Lung (tissue), 11 donors: ENCODE measurements at regions not wholly inside any gene's neighbourhood (a gene's known extent, or its start where the extent isn't known, plus 50 kb on each side); places are given as distances from the start of the nearest gene placed in this dataset.

Source experiments
- ATAC-seq: fragments of 200-7000 bp; cut with Tn5 transposase; one replicate; pipeline ENCODE4 v1.9.1; 2020; ENCODE audit warnings: moderate number of reproducible peaks; ENCODE audit not compliant: insufficient read depth, low FRiP score
- DNase-seq, 3 donors: peaks; one replicate each; pipeline ENCODE4 v3.0.0-alpha.2; 2013 to 2017
- H3K27ac ChIP-seq, 2 donors: one replicate each; pipeline ENCODE4 v1.5.1; 2013; ENCODE audit warnings: mild to moderate bottlenecking in 2 of 2, moderate library complexity in 2 of 2, control low read depth in 1 of 2, inconsistent platforms in 1 of 2, low read depth in 1 of 2, low read length in 1 of 2
- H3K27me3 ChIP-seq, 3 donors: one replicate each; pipeline ENCODE4 v1.5.1; 2013; ENCODE audit warnings: low read length in 2 of 3; ENCODE audit not compliant: control insufficient read depth in 3 of 3, insufficient read depth in 3 of 3
- H3K36me3 ChIP-seq, 4 donors: one replicate each; pipeline ENCODE4 v1.5.1; 2013; ENCODE audit warnings: low read length in 4 of 4, mild to moderate bottlenecking in 1 of 4, moderate library complexity in 1 of 4; ENCODE audit not compliant: control insufficient read depth in 4 of 4, insufficient read depth in 4 of 4
- H3K4me1 ChIP-seq, 5 donors: one replicate each; pipeline ENCODE4 v1.5.1; 2013; ENCODE audit warnings: low read length in 5 of 5, mild to moderate bottlenecking in 2 of 5, moderate library complexity in 1 of 5; ENCODE audit not compliant: control insufficient read depth in 5 of 5, insufficient read depth in 5 of 5
- H3K4me3 ChIP-seq: one replicate; pipeline ENCODE4 v1.5.1; 2013; ENCODE audit warnings: mild to moderate bottlenecking, control low read depth, moderate library complexity
- H3K9ac ChIP-seq, 2 donors: one replicate each; pipeline ENCODE4 v1.5.1; 2013; ENCODE audit warnings: low read length in 2 of 2, control low read depth in 1 of 2; ENCODE audit not compliant: insufficient read depth in 1 of 2
- H3K9me3 ChIP-seq, 4 donors: one replicate each; pipeline ENCODE4 v1.5.1; 2013; ENCODE audit warnings: low read length in 3 of 4, mild to moderate bottlenecking in 1 of 4, moderate library complexity in 1 of 4; ENCODE audit not compliant: control insufficient read depth in 4 of 4, insufficient read depth in 3 of 4
- WGBS, 2 donors: extraction: QIAGEN DNeasy Blood & Tissue Kit; methylation state at CpG; one replicate each; pipeline ENCODE4 v1.1.7; 2013; 5-methylcytosine and 5-hydroxymethylcytosine counted together
- TF ChIP-seq, protein P1 (sequence below): IDR thresholded peaks from 2 replicates; pipeline ENCODE4 v1.5.1; 2012; ENCODE audit warnings: mild to moderate bottlenecking; ENCODE audit errors: control extremely low read depth, extremely low read depth
- donor health status: control.
- donor health status: control.
- donor health status: Bipolar disorder and iron deficiency.
- donor health status: healthy.
- donor health status: DM: yes; HTN: yes; CAD: no.

DNA sequence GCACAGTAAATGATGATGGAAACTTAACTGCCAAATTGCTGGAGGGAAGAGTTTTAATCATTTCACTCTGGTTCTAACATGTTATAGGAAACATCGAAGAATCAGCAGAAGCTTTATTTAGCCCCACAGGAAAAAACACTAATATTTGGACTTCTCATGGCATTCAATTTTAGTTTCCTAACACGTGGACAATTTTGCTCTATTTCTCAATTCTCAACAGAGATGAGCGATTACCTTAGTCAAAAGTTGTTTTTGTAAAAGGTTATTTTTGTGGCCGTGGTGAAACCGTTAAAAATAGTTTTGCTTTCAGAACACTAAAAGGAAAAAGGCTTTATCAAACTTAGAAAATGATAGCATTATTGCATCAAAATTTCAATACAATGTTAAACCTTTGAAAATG, 235.2 kb downstream of the PLK2 start:
- H3K27me3 ChIP-seq: no peaks in the 10 kb centered on the region
- ATAC-seq: no peak
- no peak overlapping the region for H3K4me3 ChIP-seq
- peaks cover 0 to 5% (median 0%) of the 10 kb centered on the region in 5 donors for H3K4me1 ChIP-seq
- H3K9ac ChIP-seq: no peak overlapping the region
- TF ChIP-seq, protein P1, sequence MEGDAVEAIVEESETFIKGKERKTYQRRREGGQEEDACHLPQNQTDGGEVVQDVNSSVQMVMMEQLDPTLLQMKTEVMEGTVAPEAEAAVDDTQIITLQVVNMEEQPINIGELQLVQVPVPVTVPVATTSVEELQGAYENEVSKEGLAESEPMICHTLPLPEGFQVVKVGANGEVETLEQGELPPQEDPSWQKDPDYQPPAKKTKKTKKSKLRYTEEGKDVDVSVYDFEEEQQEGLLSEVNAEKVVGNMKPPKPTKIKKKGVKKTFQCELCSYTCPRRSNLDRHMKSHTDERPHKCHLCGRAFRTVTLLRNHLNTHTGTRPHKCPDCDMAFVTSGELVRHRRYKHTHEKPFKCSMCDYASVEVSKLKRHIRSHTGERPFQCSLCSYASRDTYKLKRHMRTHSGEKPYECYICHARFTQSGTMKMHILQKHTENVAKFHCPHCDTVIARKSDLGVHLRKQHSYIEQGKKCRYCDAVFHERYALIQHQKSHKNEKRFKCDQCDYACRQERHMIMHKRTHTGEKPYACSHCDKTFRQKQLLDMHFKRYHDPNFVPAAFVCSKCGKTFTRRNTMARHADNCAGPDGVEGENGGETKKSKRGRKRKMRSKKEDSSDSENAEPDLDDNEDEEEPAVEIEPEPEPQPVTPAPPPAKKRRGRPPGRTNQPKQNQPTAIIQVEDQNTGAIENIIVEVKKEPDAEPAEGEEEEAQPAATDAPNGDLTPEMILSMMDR: no peak
- H3K9me3 ChIP-seq: no peaks in the 10 kb centered on the region
- no peaks in the 10 kb centered on the region for H3K36me3 ChIP-seq
- no peak for DNase-seq
- no peak overlapping the region for H3K27ac ChIP-seq
- 51 to 66% methylated on average over 5 of the region's 5 CpGs for WGBS, 2 donors

DNA sequence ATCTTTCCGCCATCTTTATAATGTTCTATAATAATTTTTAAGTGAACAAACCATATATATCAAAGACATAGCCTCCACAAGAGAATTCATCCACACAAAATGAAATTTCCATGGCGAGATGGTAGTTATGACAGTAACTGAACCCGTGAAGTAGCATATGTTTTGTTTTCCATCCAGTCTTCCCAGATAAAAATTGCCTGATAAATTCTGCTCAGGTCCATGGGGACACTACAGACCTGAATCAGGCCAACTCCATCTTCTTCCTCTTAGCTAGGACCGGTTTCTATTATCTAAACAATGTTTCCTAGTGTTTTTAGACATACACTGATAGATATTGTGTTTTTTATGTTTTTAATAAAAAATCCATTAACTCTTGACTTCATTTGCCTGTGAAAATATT, 235.7 kb downstream of the PLK2 start:
- no peaks in the 10 kb centered on the region for H3K36me3 ChIP-seq
- H3K4me3 ChIP-seq: no peak overlapping the region
- TF ChIP-seq, protein P1: no peak
- H3K27ac ChIP-seq: no peak overlapping the region
- H3K9ac ChIP-seq: no peak overlapping the region
- H3K4me1 ChIP-seq: peaks cover 0 to 3% (median 0%) of the 10 kb centered on the region in 5 donors
- H3K27me3 ChIP-seq: no peaks in the 10 kb centered on the region
- 85 to 93% methylated on average over 4 of the region's 4 CpGs for WGBS, 2 donors
- DNase-seq: no peak
- no peak for ATAC-seq
- no peaks in the 10 kb centered on the region for H3K9me3 ChIP-seq

DNA sequence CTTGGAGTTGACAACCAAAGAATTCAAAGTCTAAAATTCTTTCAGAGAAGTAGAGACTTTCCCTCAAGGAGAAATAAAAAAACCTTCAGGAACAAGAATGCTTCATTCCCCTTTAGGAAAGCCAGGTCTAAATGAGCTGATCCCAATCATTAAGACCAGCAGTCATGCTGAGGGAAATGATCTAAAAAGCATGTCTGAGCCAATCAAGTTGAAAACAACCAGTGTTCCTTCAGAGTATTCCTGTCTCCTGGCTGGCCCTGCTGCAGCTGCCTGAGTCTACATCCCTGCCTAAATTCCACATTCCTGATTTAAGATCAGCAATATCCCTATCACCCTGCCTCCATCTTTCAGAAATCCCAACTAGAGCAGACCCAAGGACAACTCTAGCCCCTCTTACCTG, 244.5 kb downstream of the PLK2 start:
- no peak overlapping the region for H3K9ac ChIP-seq
- ATAC-seq (no peak), DNase-seq (no peak)
- H3K4me1 ChIP-seq: peaks cover 0 to 1% (median 0%) of the 10 kb centered on the region in 5 donors
- H3K4me3 ChIP-seq: no peak overlapping the region
- H3K36me3 ChIP-seq: no peaks in the 10 kb centered on the region
- no peak overlapping the region for H3K27ac ChIP-seq
- no peaks in the 10 kb centered on the region for H3K27me3 ChIP-seq
- TF ChIP-seq, protein P1: no peak
- H3K9me3 ChIP-seq: peaks cover 0 to 3% (median 0%) of the 10 kb centered on the region in 4 donors

DNA sequence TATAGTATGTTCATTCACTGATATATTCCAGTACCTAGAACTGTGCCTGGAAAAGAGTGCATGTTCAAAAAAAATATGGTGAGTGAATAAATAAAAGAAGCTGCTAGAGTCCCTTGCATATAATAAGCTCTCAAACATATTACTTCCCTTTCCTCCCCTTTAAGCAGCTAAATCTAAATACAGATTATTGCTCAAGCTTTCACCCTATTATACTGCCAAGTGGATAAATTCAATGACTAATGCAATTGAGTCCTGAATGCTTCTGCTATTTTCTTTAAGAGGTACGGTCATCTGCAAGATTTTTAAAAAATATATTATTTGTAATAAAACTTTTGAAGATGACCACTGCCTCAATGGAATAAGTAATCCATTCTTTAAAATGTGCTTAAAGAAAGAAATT, 248.4 kb downstream of the PLK2 start:
- Histone ChIP-seq H3K4me3 (no peak overlapping the region), H3K9ac (no peak overlapping the region), H3K9me3 (peaks cover 0 to 3% (median 0%) of the 10 kb centered on the region in 4 donors), H3K4me1 (peaks cover 0 to 9% (median 0%) of the 10 kb centered on the region in 5 donors), H3K27ac (no peak overlapping the region), H3K27me3 (no peaks in the 10 kb centered on the region), H3K36me3 (no peaks in the 10 kb centered on the region)
- TF ChIP-seq, protein P1: no peak
- ATAC-seq (no peak), DNase-seq (peak in 1 of 3 donors; percentile 13)
- WGBS, 2 donors: 77 to 83% methylated on average over 1 of the region's 1 CpG
